ENCODE measurements at regions not wholly inside any gene's neighbourhood (a gene's known extent, or its start where the extent isn't known, plus 50 kb on each side); places are given as distances from the start of the nearest gene placed in this dataset.

- H3K36me3 ChIP-seq (ENCODE audit: control insufficient read depth, insufficient read depth, low read length) = peaks cover 44% of the 10 kb centered on the region
- DNase-seq = no peak
- H3K4me1 ChIP-seq (ENCODE audit: control insufficient read depth, insufficient read depth, low read length) = peaks cover 13% of the 10 kb centered on the region
- H3K4me3 ChIP-seq (ENCODE audit: low read length) = no peak overlapping the region
- H3K27ac ChIP-seq (ENCODE audit: low read length) = no peak overlapping the region
- no peaks in the 10 kb centered on the region for H3K27me3 ChIP-seq (ENCODE audit: control insufficient read depth, insufficient read depth, low read length)
- WGBS (ENCODE audit: insufficient coverage) = 86% methylated on average over 5 of the region's 7 CpGs
- H3K9me3 ChIP-seq (replicated peaks; ENCODE audit: control insufficient read depth, low read depth, low read length) = peaks cover 2% of the 10 kb centered on the region
Measured at GRCh38 chr22:25485626-25486545, 78.6 kb upstream of the GRK3 start.

- Histone ChIP-seq H3K27ac (ENCODE audit: low read length) (no peak overlapping the region), H3K4me3 (ENCODE audit: low read length) (no peak overlapping the region), H3K4me1 (ENCODE audit: control insufficient read depth, insufficient read depth, low read length) (peaks cover 13% of the 10 kb centered on the region), H3K36me3 (ENCODE audit: control insufficient read depth, insufficient read depth, low read length) (peaks cover 41% of the 10 kb centered on the region), H3K9me3 (replicated peaks; ENCODE audit: control insufficient read depth, low read depth, low read length) (peaks cover 2% of the 10 kb centered on the region), H3K27me3 (ENCODE audit: control insufficient read depth, insufficient read depth, low read length) (no peaks in the 10 kb centered on the region)
- 94% methylated on average over 6 of the region's 6 CpGs for WGBS (ENCODE audit: insufficient coverage)
- DNase-seq = no peak
Measured at GRCh38 chr22:25487508-25487907, 77.0 kb upstream of the GRK3 start.

- no peak overlapping the region for H3K4me3 ChIP-seq (ENCODE audit: low read length)
- DNase-seq = no peak
- peaks cover 2% of the 10 kb centered on the region for H3K9me3 ChIP-seq (replicated peaks; ENCODE audit: control insufficient read depth, low read depth, low read length)
- H3K4me1 ChIP-seq (ENCODE audit: control insufficient read depth, insufficient read depth, low read length) = peaks cover 17% of the 10 kb centered on the region
- H3K36me3 ChIP-seq (ENCODE audit: control insufficient read depth, insufficient read depth, low read length) = peaks cover 39% of the 10 kb centered on the region
- WGBS (ENCODE audit: insufficient coverage) = no CpG with 5 or more reads among the region's 3 CpGs
- H3K27ac ChIP-seq (ENCODE audit: low read length) = no peak overlapping the region
- no peaks in the 10 kb centered on the region for H3K27me3 ChIP-seq (ENCODE audit: control insufficient read depth, insufficient read depth, low read length)
Measured at GRCh38 chr22:25488244-25489020, 76.0 kb upstream of the GRK3 start.

- peaks cover 24% of the 10 kb centered on the region for H3K36me3 ChIP-seq (ENCODE audit: control insufficient read depth, insufficient read depth, low read length)
- H3K4me1 ChIP-seq (ENCODE audit: control insufficient read depth, insufficient read depth, low read length) = peaks cover 21% of the 10 kb centered on the region
- DNase-seq = no peak
- WGBS (ENCODE audit: insufficient coverage) = no CpG with 5 or more reads among the region's 1 CpG
- H3K27me3 ChIP-seq (ENCODE audit: control insufficient read depth, insufficient read depth, low read length) = no peaks in the 10 kb centered on the region
- H3K27ac ChIP-seq (ENCODE audit: low read length) = no peak overlapping the region
- peaks cover 2% of the 10 kb centered on the region for H3K9me3 ChIP-seq (replicated peaks; ENCODE audit: control insufficient read depth, low read depth, low read length)
- no peak overlapping the region for H3K4me3 ChIP-seq (ENCODE audit: low read length)
Measured at GRCh38 chr22:25489947-25490346, 74.5 kb upstream of the GRK3 start.

- Histone ChIP-seq H3K4me3 (ENCODE audit: low read length) (no peak overlapping the region), H3K36me3 (ENCODE audit: control insufficient read depth, insufficient read depth, low read length) (peaks cover 15% of the 10 kb centered on the region), H3K27ac (ENCODE audit: low read length) (no peak overlapping the region), H3K9me3 (replicated peaks; ENCODE audit: control insufficient read depth, low read depth, low read length) (peaks cover 2% of the 10 kb centered on the region), H3K27me3 (ENCODE audit: control insufficient read depth, insufficient read depth, low read length) (no peaks in the 10 kb centered on the region), H3K4me1 (ENCODE audit: control insufficient read depth, insufficient read depth, low read length) (peaks cover 21% of the 10 kb centered on the region)
- WGBS (ENCODE audit: insufficient coverage) = 73% methylated on average over 3 of the region's 5 CpGs
- DNase-seq = no peak
Measured at GRCh38 chr22:25490896-25491295, 73.6 kb upstream of the GRK3 start.

GRCh38 chr22:25492162-25492561, 72.3 kb upstream of the GRK3 start:
- Histone ChIP-seq H3K27ac (ENCODE audit: low read length) (no peak overlapping the region), H3K4me1 (ENCODE audit: control insufficient read depth, insufficient read depth, low read length) (peaks cover 23% of the 10 kb centered on the region), H3K4me3 (ENCODE audit: low read length) (no peak overlapping the region), H3K27me3 (ENCODE audit: control insufficient read depth, insufficient read depth, low read length) (no peaks in the 10 kb centered on the region), H3K9me3 (replicated peaks; ENCODE audit: control insufficient read depth, low read depth, low read length) (peaks cover 2% of the 10 kb centered on the region), H3K36me3 (ENCODE audit: control insufficient read depth, insufficient read depth, low read length) (peaks cover 12% of the 10 kb centered on the region)
- DNase-seq = no peak

GRCh38 chr22:25492841-25493734, 71.4 kb upstream of the GRK3 start:
- no peak overlapping the region for H3K4me3 ChIP-seq (ENCODE audit: low read length)
- peak; percentile 58 for DNase-seq
- WGBS (ENCODE audit: insufficient coverage) = 23% methylated on average over 9 of the region's 15 CpGs

GRCh38 chr22:25493794-25494193, 70.7 kb upstream of the GRK3 start:
- Histone ChIP-seq H3K36me3 (ENCODE audit: control insufficient read depth, insufficient read depth, low read length) (peaks cover 12% of the 10 kb centered on the region), H3K4me1 (ENCODE audit: control insufficient read depth, insufficient read depth, low read length) (peaks cover 18% of the 10 kb centered on the region), H3K27ac (ENCODE audit: low read length) (no peak overlapping the region), H3K4me3 (ENCODE audit: low read length) (no peak overlapping the region), H3K9me3 (replicated peaks; ENCODE audit: control insufficient read depth, low read depth, low read length) (peaks cover 2% of the 10 kb centered on the region), H3K27me3 (ENCODE audit: control insufficient read depth, insufficient read depth, low read length) (no peaks in the 10 kb centered on the region)
- 72% methylated on average over 3 of the region's 4 CpGs for WGBS (ENCODE audit: insufficient coverage)
- no peak for DNase-seq

More at GRCh38 chr22:25492841-25493734, 71.4 kb upstream of the GRK3 start:
- Histone ChIP-seq H3K27ac (ENCODE audit: low read length) (no peak overlapping the region), H3K4me1 (ENCODE audit: control insufficient read depth, insufficient read depth, low read length) (peaks cover 24% of the 10 kb centered on the region), H3K9me3 (replicated peaks; ENCODE audit: control insufficient read depth, low read depth, low read length) (peaks cover 2% of the 10 kb centered on the region), H3K36me3 (ENCODE audit: control insufficient read depth, insufficient read depth, low read length) (peaks cover 12% of the 10 kb centered on the region), H3K27me3 (ENCODE audit: control insufficient read depth, insufficient read depth, low read length) (no peaks in the 10 kb centered on the region)

GRCh38 chr22:25494774-25495173, 69.7 kb upstream of the GRK3 start:
- H3K27me3 ChIP-seq (ENCODE audit: control insufficient read depth, insufficient read depth, low read length) = no peaks in the 10 kb centered on the region
- H3K4me1 ChIP-seq (ENCODE audit: control insufficient read depth, insufficient read depth, low read length) = peaks cover 18% of the 10 kb centered on the region
- no peak overlapping the region for H3K4me3 ChIP-seq (ENCODE audit: low read length)
- peaks cover 12% of the 10 kb centered on the region for H3K36me3 ChIP-seq (ENCODE audit: control insufficient read depth, insufficient read depth, low read length)
- no peak overlapping the region for H3K27ac ChIP-seq (ENCODE audit: low read length)
- peaks cover 2% of the 10 kb centered on the region for H3K9me3 ChIP-seq (replicated peaks; ENCODE audit: control insufficient read depth, low read depth, low read length)
- no peak for DNase-seq
- no CpG with 5 or more reads among the region's 3 CpGs for WGBS (ENCODE audit: insufficient coverage)
